Calu3 (cell line): ENCODE measurements at regions not wholly inside any gene's neighbourhood (a gene's known extent, or its start where the extent isn't known, plus 50 kb on each side); places are given as distances from the start of the nearest gene placed in this dataset.

Source experiments
- BruUV-seq: library from RNA; stranded (reverse); fragments of 400-500 nt; replicated peaks from 2 replicates; lab custom pipeline; 2021; lab: Mats Ljungman, UMichigan
- CTCF ChIA-PET: fragments of 300-600 bp; sonication (Branson Sonifier 250); formaldehyde crosslinking; loops from one replicate; lab custom pipeline; 2022; ENCODE audit warnings: antibody characterized with exemption; lab: Charles Lee
- DNase-seq: peaks from one replicate; pipeline ENCODE4 v3.0.0; 2022
- H3K27ac Mint-ChIP-seq: one replicate; pipeline ENCODE4 v1.8.0; 2022; ENCODE audit warnings: mixed read lengths; ENCODE audit not compliant: unreplicated experiment
- H3K27me3 Mint-ChIP-seq: one replicate; pipeline ENCODE4 v1.8.0; 2022; ENCODE audit warnings: mixed read lengths; ENCODE audit not compliant: unreplicated experiment
- H3K36me3 Mint-ChIP-seq: one replicate; pipeline ENCODE4 v1.8.0; 2022; ENCODE audit warnings: mild to moderate bottlenecking, moderate library complexity, mixed read lengths; ENCODE audit not compliant: insufficient read depth, unreplicated experiment
- H3K4me1 Mint-ChIP-seq: one replicate; pipeline ENCODE4 v1.8.0; 2022; ENCODE audit warnings: mild to moderate bottlenecking, low read depth, mixed read lengths; ENCODE audit not compliant: unreplicated experiment
- H3K4me3 Mint-ChIP-seq: one replicate; pipeline ENCODE4 v1.8.0; 2022; ENCODE audit warnings: mild to moderate bottlenecking, low read depth, moderate library complexity, mixed read lengths; ENCODE audit not compliant: unreplicated experiment
- H3K9me3 Mint-ChIP-seq: one replicate; pipeline ENCODE4 v1.8.0; 2022; ENCODE audit warnings: low read depth, mixed read lengths; ENCODE audit not compliant: unreplicated experiment
- intact Hi-C: fragments of 100-400 bp; cut with micrococcal nuclease; formaldehyde crosslinking; loops from one replicate; pipeline ENCODE4 v1.10.0; 2022; ENCODE audit not compliant: unreplicated experiment
- TF ChIP-seq, protein P1 (sequence below): fragments of 200-600 bp; IDR thresholded peaks from one replicate; pipeline ENCODE4 v1.8.0; 2022; ENCODE audit warnings: antibody characterized with exemption; ENCODE audit not compliant: unreplicated experiment

DNA sequence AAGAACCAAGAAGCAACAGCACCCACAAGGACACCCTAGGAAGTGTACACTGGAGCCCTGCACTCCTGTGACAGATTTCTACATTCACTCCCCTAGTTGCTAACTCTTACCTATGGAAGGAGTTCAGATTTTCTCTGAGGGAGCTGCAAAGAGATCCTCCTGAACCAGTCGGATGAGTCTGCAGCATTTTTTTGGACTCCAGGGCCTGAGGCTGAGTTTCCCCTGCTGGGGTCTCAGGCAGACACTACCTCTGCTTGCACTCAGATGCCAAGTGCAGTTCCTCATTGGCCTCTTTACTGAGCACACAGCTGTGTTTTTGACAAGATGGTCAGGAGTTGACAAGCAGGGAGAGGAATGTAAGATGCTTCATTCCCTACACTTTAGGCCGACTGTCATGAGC, 153.2 kb upstream of the RBM19 start:
- intact Hi-C loops = no loop called here
- no peaks in the 10 kb centered on the region for H3K27me3 Mint-ChIP-seq
- TF ChIP-seq, protein P1, sequence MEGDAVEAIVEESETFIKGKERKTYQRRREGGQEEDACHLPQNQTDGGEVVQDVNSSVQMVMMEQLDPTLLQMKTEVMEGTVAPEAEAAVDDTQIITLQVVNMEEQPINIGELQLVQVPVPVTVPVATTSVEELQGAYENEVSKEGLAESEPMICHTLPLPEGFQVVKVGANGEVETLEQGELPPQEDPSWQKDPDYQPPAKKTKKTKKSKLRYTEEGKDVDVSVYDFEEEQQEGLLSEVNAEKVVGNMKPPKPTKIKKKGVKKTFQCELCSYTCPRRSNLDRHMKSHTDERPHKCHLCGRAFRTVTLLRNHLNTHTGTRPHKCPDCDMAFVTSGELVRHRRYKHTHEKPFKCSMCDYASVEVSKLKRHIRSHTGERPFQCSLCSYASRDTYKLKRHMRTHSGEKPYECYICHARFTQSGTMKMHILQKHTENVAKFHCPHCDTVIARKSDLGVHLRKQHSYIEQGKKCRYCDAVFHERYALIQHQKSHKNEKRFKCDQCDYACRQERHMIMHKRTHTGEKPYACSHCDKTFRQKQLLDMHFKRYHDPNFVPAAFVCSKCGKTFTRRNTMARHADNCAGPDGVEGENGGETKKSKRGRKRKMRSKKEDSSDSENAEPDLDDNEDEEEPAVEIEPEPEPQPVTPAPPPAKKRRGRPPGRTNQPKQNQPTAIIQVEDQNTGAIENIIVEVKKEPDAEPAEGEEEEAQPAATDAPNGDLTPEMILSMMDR = no peak
- H3K9me3 Mint-ChIP-seq = no peaks in the 10 kb centered on the region
- BruUV-seq = no TSS peak
- DNase-seq = no peak
- no peak overlapping the region for H3K27ac Mint-ChIP-seq
- no peaks in the 10 kb centered on the region for H3K36me3 Mint-ChIP-seq
- H3K4me3 Mint-ChIP-seq = no peak overlapping the region
- no peaks in the 10 kb centered on the region for H3K4me1 Mint-ChIP-seq
- CTCF ChIA-PET = no interaction called here

DNA sequence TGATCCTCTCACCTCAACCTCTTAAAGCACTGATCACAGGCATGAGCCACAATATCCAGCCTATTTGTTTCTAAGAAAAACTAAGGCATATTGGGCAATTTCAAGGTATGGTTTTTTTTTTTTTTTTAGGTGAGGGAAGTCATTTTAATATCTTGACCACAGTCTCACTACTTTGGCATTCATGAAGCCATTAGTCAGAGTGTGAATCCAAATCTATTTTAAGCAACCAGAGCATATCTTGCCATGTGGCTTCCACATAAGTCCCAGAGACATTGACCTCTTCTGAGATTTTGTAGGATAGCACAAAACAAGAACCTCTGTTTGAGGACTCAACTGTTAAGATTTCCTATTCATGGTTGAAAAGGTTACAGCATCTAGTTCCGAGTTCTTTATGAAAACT, 130.3 kb upstream of the RBM19 start:
- Mint-ChIP-seq H3K4me1 (no peaks in the 10 kb centered on the region), H3K9me3 (no peaks in the 10 kb centered on the region), H3K4me3 (no peak overlapping the region), H3K27ac (no peak overlapping the region), H3K27me3 (no peaks in the 10 kb centered on the region), H3K36me3 (no peaks in the 10 kb centered on the region)
- intact Hi-C loops = no loop called here
- TF ChIP-seq, protein P1 = no peak
- CTCF ChIA-PET = no interaction called here
- DNase-seq = no peak
- BruUV-seq = no TSS peak

DNA sequence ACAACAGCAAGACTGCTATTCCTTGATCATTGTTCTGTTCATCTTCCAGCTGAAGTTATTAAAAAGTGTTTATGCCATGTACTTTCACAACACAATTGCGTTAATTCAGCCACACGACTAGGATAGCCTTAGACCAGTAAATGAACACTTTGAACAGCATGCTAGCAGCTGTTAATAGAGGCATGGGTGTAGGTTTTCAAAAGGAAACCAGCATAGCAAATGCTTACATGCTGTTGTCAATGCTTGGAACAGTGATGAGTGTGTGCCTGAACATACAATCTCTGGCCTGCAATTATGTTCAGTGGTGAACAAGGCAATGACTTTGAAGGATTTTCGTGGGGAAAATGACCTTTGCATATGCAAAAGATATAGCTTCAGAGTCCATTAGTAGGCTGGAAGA, 127.4 kb upstream of the RBM19 start:
- TF ChIP-seq, protein P1 = no peak
- DNase-seq = no peak
- H3K4me3 Mint-ChIP-seq = no peak overlapping the region
- no peak overlapping the region for H3K27ac Mint-ChIP-seq
- H3K36me3 Mint-ChIP-seq = no peaks in the 10 kb centered on the region
- no peaks in the 10 kb centered on the region for H3K9me3 Mint-ChIP-seq
- intact Hi-C loops = no loop called here
- no TSS peak for BruUV-seq
- H3K4me1 Mint-ChIP-seq = no peaks in the 10 kb centered on the region
- no peaks in the 10 kb centered on the region for H3K27me3 Mint-ChIP-seq
- CTCF ChIA-PET = no interaction called here

DNA sequence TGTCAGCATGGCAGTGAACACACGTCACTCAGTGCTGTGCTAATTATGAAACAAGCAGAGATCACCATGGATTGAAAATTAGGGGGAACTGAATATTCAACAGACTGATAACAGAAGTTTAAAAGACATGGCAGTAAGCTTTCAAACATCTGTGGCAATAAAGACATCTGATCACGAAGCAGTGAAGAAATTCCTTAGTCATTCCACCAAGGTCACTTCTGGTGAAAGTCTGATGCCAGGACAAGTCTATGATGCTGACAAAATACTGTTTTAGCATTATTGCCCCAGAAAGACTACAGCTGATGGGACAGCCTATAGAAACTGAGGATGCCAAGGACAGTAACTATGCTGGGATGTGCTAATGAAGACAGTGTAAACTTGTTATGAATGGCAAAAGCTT, 126.9 kb upstream of the RBM19 start:
- Mint-ChIP-seq H3K36me3 (no peaks in the 10 kb centered on the region), H3K4me3 (no peak overlapping the region), H3K9me3 (no peaks in the 10 kb centered on the region), H3K27ac (no peak overlapping the region), H3K27me3 (no peaks in the 10 kb centered on the region), H3K4me1 (no peaks in the 10 kb centered on the region)
- TF ChIP-seq, protein P1 = no peak
- CTCF ChIA-PET = no interaction called here
- no TSS peak for BruUV-seq
- intact Hi-C loops = no loop called here
- DNase-seq = no peak
